WTC11 (cell line): ENCODE measurements at regions not wholly inside any gene's neighbourhood (a gene's known extent, or its start where the extent isn't known, plus 50 kb on each side); places are given as distances from the start of the nearest gene placed in this dataset.

Experiments
- ATAC-seq: fragments of 200-7000 bp; cut with Tn5 transposase; 2 replicates; pipeline ENCODE4 v1.10.0; 2021; ENCODE audit warnings: mild to moderate bottlenecking, moderate library complexity
- CTCF ChIA-PET: fragments of 300-600 bp; sonication (Branson Sonifier 250); formaldehyde crosslinking; loops from one replicate; lab custom pipeline; 2021; ENCODE audit warnings: antibody characterized with exemption; lab: Charles Lee
- POLR2A ChIA-PET: fragments of 350-600 bp; sonication (Branson Sonifier 250); formaldehyde crosslinking; loops from one replicate; lab custom pipeline; 2021; ENCODE audit warnings: antibody characterized with exemption; lab: Charles Lee
- DNase-seq: peaks from one replicate; pipeline ENCODE4 v3.0.0; 2021; ENCODE audit warnings: low spot score
- H3K27ac Mint-ChIP-seq: 2 replicates; pipeline ENCODE4 v1.8.0; 2021; ENCODE audit warnings: mixed read lengths
- H3K27me3 Mint-ChIP-seq: 2 replicates; pipeline ENCODE4 v1.8.0; 2021; ENCODE audit warnings: low read depth, mild to moderate bottlenecking, moderate library complexity, mixed read lengths
- H3K36me3 Mint-ChIP-seq: 2 replicates; pipeline ENCODE4 v1.8.0; 2021; ENCODE audit warnings: mixed read lengths
- H3K4me1 Mint-ChIP-seq: 2 replicates; pipeline ENCODE4 v1.8.0; 2022; ENCODE audit warnings: mixed read lengths
- H3K4me3 Mint-ChIP-seq: 2 replicates; pipeline ENCODE4 v1.8.0; 2021; ENCODE audit warnings: mild to moderate bottlenecking, moderate library complexity, mixed read lengths
- H3K9me3 Mint-ChIP-seq: 2 replicates; pipeline ENCODE4 v1.8.0; 2021; ENCODE audit warnings: mixed read lengths
- E2F4 ChIP-seq: sonication (generic); formaldehyde crosslinking; IDR thresholded peaks from 2 replicates; pipeline ENCODE4 v1.8.1; 2022; ENCODE audit warnings: low read depth, mild to moderate bottlenecking, moderate library complexity, missing genetic modification reagents, borderline replicate concordance
- EMX1 ChIP-seq: fragments of 250-450 bp; sonication (Bioruptor Pico); IDR thresholded peaks from 2 replicates; pipeline ENCODE4 v1.8.0; 2021; ENCODE audit warnings: mild to moderate bottlenecking
- ESRRA ChIP-seq: sonication (generic); formaldehyde crosslinking; IDR thresholded peaks from 2 replicates; pipeline ENCODE4 v1.8.1; 2022; ENCODE audit warnings: mild to moderate bottlenecking, missing genetic modification reagents, borderline replicate concordance
- FOXJ3 ChIP-seq: sonication (generic); formaldehyde crosslinking; IDR thresholded peaks from 2 replicates; pipeline ENCODE4 v1.9.0; 2021; ENCODE audit warnings: missing genetic modification reagents, mild to moderate bottlenecking, borderline replicate concordance
- FOXP1 ChIP-seq: sonication (generic); formaldehyde crosslinking; IDR thresholded peaks from 2 replicates; pipeline ENCODE4 v1.8.0; 2022; ENCODE audit warnings: missing genetic modification reagents, mild to moderate bottlenecking, moderate library complexity, borderline replicate concordance
- GRHL2 ChIP-seq: fragments of 250-450 bp; sonication (Bioruptor Pico); IDR thresholded peaks from 2 replicates; pipeline ENCODE4 v1.8.0; 2022; ENCODE audit warnings: mild to moderate bottlenecking, moderate library complexity; ENCODE audit not compliant: insufficient replicate concordance, severe bottlenecking
- HMGA2 ChIP-seq: fragments of 250-450 bp; sonication (Bioruptor Pico); IDR thresholded peaks from 2 replicates; pipeline ENCODE4 v1.4.0; 2021; ENCODE audit warnings: mild to moderate bottlenecking, moderate library complexity
- IRF2 ChIP-seq: sonication (generic); formaldehyde crosslinking; IDR thresholded peaks from 2 replicates; pipeline ENCODE4 v1.8.0; 2022; ENCODE audit warnings: low read depth, missing genetic modification reagents, borderline replicate concordance
- JUN ChIP-seq: sonication (generic); formaldehyde crosslinking; IDR thresholded peaks from 2 replicates; pipeline ENCODE4 v1.8.0; 2023; ENCODE audit warnings: mild to moderate bottlenecking, missing genetic modification reagents
- NFYB ChIP-seq: sonication (generic); formaldehyde crosslinking; conservative IDR thresholded peaks from 2 replicates; pipeline ENCODE4 v1.8.0; 2022; ENCODE audit warnings: low read depth, missing genetic modification reagents
- NR1H2 ChIP-seq: sonication (generic); formaldehyde crosslinking; IDR thresholded peaks from 2 replicates; pipeline ENCODE4 v1.9.0; 2021; ENCODE audit warnings: mild to moderate bottlenecking, moderate library complexity, missing genetic modification reagents
- NR2C2 ChIP-seq: sonication (generic); formaldehyde crosslinking; IDR thresholded peaks from 2 replicates; pipeline ENCODE4 v1.8.0; 2022; ENCODE audit warnings: mild to moderate bottlenecking, missing genetic modification reagents
- PREB ChIP-seq: sonication (generic); formaldehyde crosslinking; IDR thresholded peaks from 2 replicates; pipeline ENCODE4 v1.8.1; 2022; ENCODE audit warnings: mild to moderate bottlenecking, missing genetic modification reagents, moderate library complexity, borderline replicate concordance
- RORB ChIP-seq: fragments of 250-450 bp; sonication (Bioruptor Pico); IDR thresholded peaks from 2 replicates; pipeline ENCODE4 v1.9.0; 2021; ENCODE audit warnings: mild to moderate bottlenecking
- STAT6 ChIP-seq: sonication (generic); formaldehyde crosslinking; conservative IDR thresholded peaks from 2 replicates; pipeline ENCODE4 v1.8.1; 2023; ENCODE audit warnings: mild to moderate bottlenecking, low read depth, missing genetic modification reagents, moderate library complexity
- TEAD1 ChIP-seq: sonication (generic); formaldehyde crosslinking; IDR thresholded peaks from 2 replicates; pipeline ENCODE4 v1.8.0; 2022; ENCODE audit warnings: mild to moderate bottlenecking, missing genetic modification reagents
- ZNF281 ChIP-seq: sonication (generic); formaldehyde crosslinking; IDR thresholded peaks from 2 replicates; pipeline ENCODE4 v1.8.0; 2023; ENCODE audit warnings: mild to moderate bottlenecking, missing genetic modification reagents
- ZNF317 ChIP-seq: sonication (generic); formaldehyde crosslinking; IDR thresholded peaks from 2 replicates; pipeline ENCODE4 v1.8.1; 2023; ENCODE audit warnings: low read depth, mild to moderate bottlenecking, moderate library complexity, missing genetic modification reagents, borderline replicate concordance
- ZNF423 ChIP-seq: fragments of 250-450 bp; sonication (Bioruptor Pico); IDR thresholded peaks from 2 replicates; pipeline ENCODE4 v2.1.2; 2022; ENCODE audit warnings: mild to moderate bottlenecking, moderate library complexity
- ZNF671 ChIP-seq: fragments of 250-450 bp; sonication (Bioruptor Pico); IDR thresholded peaks from 2 replicates; pipeline ENCODE4 v1.8.0; 2021; ENCODE audit warnings: mild to moderate bottlenecking
- TF ChIP-seq, protein P1 (sequence below): sonication (generic); formaldehyde crosslinking; IDR thresholded peaks from 2 replicates; pipeline ENCODE4 v1.8.1; 2023; ENCODE audit warnings: mild to moderate bottlenecking, missing genetic modification reagents
- TF ChIP-seq, protein P2 (sequence below): fragments of 250-450 bp; sonication (Bioruptor Pico); IDR thresholded peaks from 2 replicates; pipeline ENCODE4 v2.1.2; 2022; ENCODE audit warnings: mild to moderate bottlenecking, moderate library complexity

DNA sequence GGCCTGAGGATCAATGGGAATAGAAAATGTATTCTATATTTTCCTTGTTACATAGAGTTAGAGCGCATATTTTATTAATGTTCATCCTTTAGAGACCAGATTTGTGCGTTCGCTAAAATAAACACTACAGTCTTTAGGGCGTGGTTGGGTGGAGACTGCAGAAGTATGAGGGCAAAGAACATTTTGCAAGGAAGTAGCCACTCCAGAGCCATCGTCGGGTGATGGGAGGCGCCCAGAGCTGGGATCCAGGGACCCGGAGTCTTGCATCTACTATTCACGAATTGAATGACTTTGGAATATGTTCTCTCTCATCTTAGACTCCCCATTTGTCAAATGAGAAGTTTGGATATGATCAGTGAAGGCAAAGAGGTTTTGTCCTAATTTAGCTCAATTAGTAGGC lies 154.2 kb upstream of the IRX6 start:
- no peak for TF ChIP-seq ZNF423
- no peak for TF ChIP-seq JUN (CRISPR knock-in tag)
- TF ChIP-seq, protein P1, sequence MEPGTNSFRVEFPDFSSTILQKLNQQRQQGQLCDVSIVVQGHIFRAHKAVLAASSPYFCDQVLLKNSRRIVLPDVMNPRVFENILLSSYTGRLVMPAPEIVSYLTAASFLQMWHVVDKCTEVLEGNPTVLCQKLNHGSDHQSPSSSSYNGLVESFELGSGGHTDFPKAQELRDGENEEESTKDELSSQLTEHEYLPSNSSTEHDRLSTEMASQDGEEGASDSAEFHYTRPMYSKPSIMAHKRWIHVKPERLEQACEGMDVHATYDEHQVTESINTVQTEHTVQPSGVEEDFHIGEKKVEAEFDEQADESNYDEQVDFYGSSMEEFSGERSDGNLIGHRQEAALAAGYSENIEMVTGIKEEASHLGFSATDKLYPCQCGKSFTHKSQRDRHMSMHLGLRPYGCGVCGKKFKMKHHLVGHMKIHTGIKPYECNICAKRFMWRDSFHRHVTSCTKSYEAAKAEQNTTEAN (CRISPR knock-in tag), result no peak
- no peak for TF ChIP-seq ZNF281
- TF ChIP-seq RORB, result no peak
- TF ChIP-seq IRF2 (CRISPR knock-in tag), result no peak
- Mint-ChIP-seq H3K4me3 (no peak overlapping the region), H3K4me1 (peaks cover 10% of the 10 kb centered on the region), H3K36me3 (no peaks in the 10 kb centered on the region), H3K27ac (no peak overlapping the region), H3K27me3 (no peaks in the 10 kb centered on the region; the same call in 1 of the 2 replicates), H3K9me3 (0 out of 2 replicates have a peak, but pooled peaks cover 5% of the 10 kb centered on the region)
- ATAC-seq, result no peak
- POLR2A ChIA-PET, result interaction anchor here (0.6 kb wide), 1 partner anchor 33 kb away, joined by 3 read pairs; no protein-coding TSS in a partner anchor
- CTCF ChIA-PET, result interaction anchor here (1.0 to 1.6 kb wide), 2 partner anchors 9 to 79 kb away, joined by 3 to 6 read pairs; no protein-coding TSS in a partner anchor
- no peak for DNase-seq

GRCh38 chr16:55171241-55171640 lies 152.8 kb upstream of the IRX6 start:
- Mint-ChIP-seq H3K4me1 (peaks cover 19% of the 10 kb centered on the region), H3K9me3 (0 out of 2 replicates have a peak, but pooled peaks cover 5% of the 10 kb centered on the region), H3K27ac (no peak overlapping the region), H3K27me3 (no peaks in the 10 kb centered on the region), H3K4me3 (no peak overlapping the region), H3K36me3 (no peaks in the 10 kb centered on the region)
- CTCF ChIA-PET, result interaction anchor here (0.8 to 1.1 kb wide), 4 partner anchors 10 to 86 kb away, joined by 3 to 6 read pairs (median 4); no protein-coding TSS in a partner anchor
- ATAC-seq, result 0 out of 2 replicates have a peak, but pooled peaks have one; percentile 28
- TF ChIP-seq ZNF317 (CRISPR knock-in tag) (no peak), E2F4 (no peak), GRHL2 (CRISPR knock-in tag) (no peak), FOXP1 (no peak)
- POLR2A ChIA-PET, result no interaction called here
- DNase-seq, result no peak

- ChIA-PET CTCF (no interaction called here), POLR2A (no interaction called here)
- no peak overlapping the region for H3K27ac Mint-ChIP-seq
- DNase-seq (no peak), ATAC-seq (no peak)
- H3K36me3 Mint-ChIP-seq, result no peaks in the 10 kb centered on the region
- H3K27me3 Mint-ChIP-seq, result no peaks in the 10 kb centered on the region
- H3K9me3 Mint-ChIP-seq, result peaks cover 9% of the 10 kb centered on the region; the same call in 1 of the 2 replicates
- H3K4me1 Mint-ChIP-seq, result peaks cover 8% of the 10 kb centered on the region
- no peak overlapping the region for H3K4me3 Mint-ChIP-seq
- no peak for TF ChIP-seq NR2C2 (CRISPR knock-in tag)
- no peak for TF ChIP-seq PREB (CRISPR knock-in tag)
- no peak for TF ChIP-seq ZNF671 (CRISPR knock-in tag)
- no peak for TF ChIP-seq ESRRA (CRISPR knock-in tag)
- no peak for TF ChIP-seq IRF2 (CRISPR knock-in tag)
- no peak for TF ChIP-seq FOXJ3
- TF ChIP-seq STAT6 (CRISPR knock-in tag), result no peak
- TF ChIP-seq HMGA2 (CRISPR knock-in tag), result no peak
- TF ChIP-seq TEAD1 (CRISPR knock-in tag), result no peak
- TF ChIP-seq NR1H2 (CRISPR knock-in tag), result no peak
- TF ChIP-seq, protein P2, sequence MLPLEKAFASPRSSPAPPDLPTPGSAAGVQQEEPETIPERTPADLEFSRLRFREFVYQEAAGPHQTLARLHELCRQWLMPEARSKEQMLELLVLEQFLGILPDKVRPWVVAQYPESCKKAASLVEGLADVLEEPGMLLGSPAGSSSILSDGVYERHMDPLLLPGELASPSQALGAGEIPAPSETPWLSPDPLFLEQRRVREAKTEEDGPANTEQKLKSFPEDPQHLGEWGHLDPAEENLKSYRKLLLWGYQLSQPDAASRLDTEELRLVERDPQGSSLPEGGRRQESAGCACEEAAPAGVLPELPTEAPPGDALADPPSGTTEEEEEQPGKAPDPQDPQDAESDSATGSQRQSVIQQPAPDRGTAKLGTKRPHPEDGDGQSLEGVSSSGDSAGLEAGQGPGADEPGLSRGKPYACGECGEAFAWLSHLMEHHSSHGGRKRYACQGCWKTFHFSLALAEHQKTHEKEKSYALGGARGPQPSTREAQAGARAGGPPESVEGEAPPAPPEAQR (CRISPR knock-in tag), result no peak
- TF ChIP-seq EMX1 (CRISPR knock-in tag), result no peak
- TF ChIP-seq NFYB (CRISPR knock-in tag), result no peak
Observed at GRCh38 chr16:55175389-55175788, 148.6 kb upstream of the IRX6 start.
